Naive B cell (primary cell): ENCODE measurements at regions not wholly inside any gene's neighbourhood (a gene's known extent, or its start where the extent isn't known, plus 50 kb on each side); places are given as distances from the start of the nearest gene placed in this dataset.
"Not testable (repeated sequence)": the region's sequence is repeated elsewhere in the genome, so short reads cannot be mapped to it uniquely, and the experiment has no call there.

Experiments
- ATAC-seq, 2 donors: fragments of 150-1000 bp; cut with Tn5 transposase; 2 replicates each; pipeline ENCODE4 v1.10.0; 2021; ENCODE audit warnings: low read depth in 2 of 2, mild to moderate bottlenecking in 2 of 2, moderate library complexity in 2 of 2
- DNase-seq: peaks from one replicate; pipeline ENCODE4 v3.0.0; 2022
- H3K27ac Mint-ChIP-seq, 6 donors: one replicate each; pipeline ENCODE4 v1.8.0; 2020 to 2022; ENCODE audit warnings: mild to moderate bottlenecking in 6 of 6, mixed read lengths in 6 of 6, moderate library complexity in 5 of 6, inconsistent platforms in 2 of 6
- H3K27me3 Mint-ChIP-seq, 3 donors: one replicate each; pipeline ENCODE4 v1.8.0; 2021 to 2022; ENCODE audit warnings: mixed read lengths in 3 of 3, mild to moderate bottlenecking in 1 of 3
- H3K36me3 Mint-ChIP-seq, 2 donors: one replicate each; pipeline ENCODE4 v1.8.0; 2020 to 2022; ENCODE audit warnings: mixed read lengths in 2 of 2, inconsistent platforms in 1 of 2, mild to moderate bottlenecking in 1 of 2
- H3K4me1 Mint-ChIP-seq, 3 donors: one replicate each; pipeline ENCODE4 v1.8.0; 2020 to 2022; ENCODE audit warnings: mixed read lengths in 3 of 3, inconsistent platforms in 1 of 3, mild to moderate bottlenecking in 1 of 3, moderate library complexity in 1 of 3
- H3K4me3 Mint-ChIP-seq, 8 donors: one replicate each; pipeline ENCODE4 v1.8.0; 2020 to 2022; ENCODE audit warnings: mild to moderate bottlenecking in 8 of 8, mixed read lengths in 8 of 8, moderate library complexity in 8 of 8, inconsistent platforms in 2 of 8
- H3K9me3 Mint-ChIP-seq, 7 donors: one replicate each; pipeline ENCODE4 v1.8.0; 2020 to 2022; ENCODE audit warnings: mixed read lengths in 7 of 7, mild to moderate bottlenecking in 5 of 7, inconsistent platforms in 2 of 7, moderate library complexity in 1 of 7

DNA sequence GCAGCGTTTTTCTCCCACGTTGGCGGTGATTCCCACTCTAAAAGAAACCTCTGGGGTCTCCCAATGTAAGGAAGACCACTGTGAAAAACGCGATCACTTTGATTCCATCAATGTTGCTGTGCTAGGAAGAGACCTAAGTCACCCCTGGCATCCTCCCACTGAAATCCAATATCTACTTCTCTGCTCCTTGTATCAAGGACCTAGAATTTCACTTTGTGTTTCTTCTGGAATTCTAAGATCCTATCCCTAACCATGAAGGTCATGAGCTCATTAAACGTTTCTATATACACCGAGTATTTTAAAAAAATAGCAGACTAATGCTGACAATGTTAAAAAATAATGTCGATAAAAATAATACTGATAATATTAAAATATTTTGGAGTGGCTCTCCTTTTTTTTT is 118.8 kb upstream of the MYO10 start:
- Mint-ChIP-seq H3K4me3 (no peak overlapping the region), H3K27ac (no peak overlapping the region), H3K9me3 (no peaks in the 10 kb centered on the region), H3K36me3 (no peaks in the 10 kb centered on the region), H3K27me3 (no peaks in the 10 kb centered on the region), H3K4me1 (no peaks in the 10 kb centered on the region)
- no peak for DNase-seq
- ATAC-seq: no peak

DNA sequence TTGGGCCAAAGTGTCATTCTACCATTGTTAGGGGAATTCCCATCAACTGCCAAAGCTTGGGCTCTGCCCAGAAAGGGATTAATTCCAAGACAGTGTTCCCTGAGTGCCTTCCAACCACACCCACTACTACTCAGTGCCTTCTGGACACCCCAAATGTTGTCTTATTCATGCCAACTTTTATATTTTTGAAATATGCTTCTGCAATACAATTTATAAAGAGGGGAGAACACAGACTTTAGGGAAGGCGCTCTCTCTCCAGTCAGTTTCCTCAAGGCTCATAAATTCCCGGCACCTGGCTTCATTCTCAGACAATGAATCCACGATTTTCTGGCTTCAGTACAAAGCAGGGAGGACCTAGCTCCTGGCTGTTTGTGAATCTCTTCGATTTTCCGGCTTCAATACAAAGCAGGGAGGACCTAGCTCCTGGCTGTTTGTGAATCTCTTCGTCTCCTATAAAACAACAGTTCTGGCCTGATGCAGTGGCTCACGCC is 120.1 kb upstream of the MYO10 start:
- Mint-ChIP-seq H3K27ac (no peak overlapping the region), H3K4me1 (no peaks in the 10 kb centered on the region), H3K36me3 (no peaks in the 10 kb centered on the region), H3K4me3 (no peak overlapping the region), H3K27me3 (no peaks in the 10 kb centered on the region), H3K9me3 (no peaks in the 10 kb centered on the region)
- DNase-seq (no peak), ATAC-seq (no peak)

DNA sequence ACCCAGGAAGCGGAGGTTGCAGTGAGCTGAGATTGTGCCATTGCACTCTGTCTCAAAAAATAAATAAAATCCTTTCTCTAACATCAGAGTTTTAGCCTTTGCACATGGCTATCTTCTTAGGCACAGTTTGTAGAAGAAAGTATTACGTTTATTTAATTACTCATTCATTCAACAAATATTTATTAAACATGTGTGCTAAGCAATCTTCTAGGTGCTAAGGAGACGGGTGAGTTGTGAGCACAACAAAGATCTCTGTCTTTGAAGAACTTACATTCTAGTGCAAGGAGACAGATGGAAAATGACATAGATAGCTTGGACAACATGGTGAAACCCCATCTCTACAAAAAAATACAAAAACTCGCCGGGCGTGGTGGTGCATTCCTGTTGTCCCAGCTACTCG is 122.3 kb upstream of the MYO10 start:
- no peak for DNase-seq
- Mint-ChIP-seq H3K36me3 (no peaks in the 10 kb centered on the region), H3K4me1 (no peaks in the 10 kb centered on the region), H3K4me3 (no peak overlapping the region), H3K9me3 (peaks cover 0 to 5% (median 0%) of the 10 kb centered on the region in 7 donors), H3K27ac (no peak overlapping the region), H3K27me3 (no peaks in the 10 kb centered on the region)
- ATAC-seq: no peak

DNA sequence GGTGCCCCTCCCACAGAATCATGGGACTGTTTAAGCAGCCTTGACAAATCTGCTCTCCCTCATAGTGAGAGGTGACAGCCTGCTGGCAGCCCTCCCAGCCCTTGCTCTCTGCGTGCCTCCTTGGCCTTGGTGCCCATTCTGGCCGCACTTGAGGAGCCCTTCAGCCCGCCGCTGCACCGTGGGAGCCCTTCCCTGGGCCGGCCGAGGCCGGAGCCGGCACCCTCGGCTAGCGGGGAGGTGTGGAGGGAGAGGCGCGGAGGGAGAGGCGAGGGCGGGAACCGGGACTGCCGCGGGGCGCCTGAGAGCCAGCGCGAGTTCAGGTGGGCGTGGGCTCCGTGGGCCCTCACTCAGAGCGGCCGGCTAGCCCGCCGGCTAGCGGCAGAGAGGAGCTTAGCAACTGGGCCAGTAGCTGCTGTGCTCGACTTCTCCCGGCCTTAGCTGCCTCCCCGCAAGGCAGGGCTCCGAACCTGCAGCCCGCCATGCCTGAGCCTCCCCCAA is 125.9 kb upstream of the MYO10 start:
- H3K9me3 Mint-ChIP-seq: peaks cover 0 to 5% (median 0%) of the 10 kb centered on the region in 7 donors
- ATAC-seq: no peak

DNA sequence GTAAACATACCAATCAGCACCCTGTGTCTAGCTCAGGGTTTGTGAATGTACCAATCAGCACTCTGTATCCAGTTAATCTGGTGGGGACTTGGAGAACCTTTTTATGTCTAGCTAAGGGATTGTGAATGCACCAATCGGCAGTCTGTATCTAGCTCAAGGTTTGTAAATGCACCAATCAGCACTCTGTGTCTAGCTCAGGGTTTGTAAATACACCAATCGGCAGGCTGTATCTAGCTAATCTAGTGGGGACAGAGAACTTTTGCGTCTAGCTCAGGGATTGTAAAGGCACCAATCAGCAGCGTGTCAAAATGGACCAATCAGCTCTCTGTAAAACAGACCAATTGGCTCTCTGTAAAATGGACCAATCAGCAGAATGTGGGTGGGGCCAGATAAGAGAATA is 126.7 kb upstream of the MYO10 start:
- not testable (repeated sequence) for H3K4me3 Mint-ChIP-seq, DNase-seq, H3K9me3 Mint-ChIP-seq, ATAC-seq, H3K36me3 Mint-ChIP-seq, H3K27me3 Mint-ChIP-seq, H3K27ac Mint-ChIP-seq, H3K4me1 Mint-ChIP-seq

More for the DNA sequence above, 125.9 kb upstream of the MYO10 start:
- Mint-ChIP-seq H3K4me3 (no peak overlapping the region), H3K27ac (no peak overlapping the region), H3K36me3 (no peaks in the 10 kb centered on the region), H3K4me1 (no peaks in the 10 kb centered on the region), H3K27me3 (no peaks in the 10 kb centered on the region)
- DNase-seq: no peak

DNA sequence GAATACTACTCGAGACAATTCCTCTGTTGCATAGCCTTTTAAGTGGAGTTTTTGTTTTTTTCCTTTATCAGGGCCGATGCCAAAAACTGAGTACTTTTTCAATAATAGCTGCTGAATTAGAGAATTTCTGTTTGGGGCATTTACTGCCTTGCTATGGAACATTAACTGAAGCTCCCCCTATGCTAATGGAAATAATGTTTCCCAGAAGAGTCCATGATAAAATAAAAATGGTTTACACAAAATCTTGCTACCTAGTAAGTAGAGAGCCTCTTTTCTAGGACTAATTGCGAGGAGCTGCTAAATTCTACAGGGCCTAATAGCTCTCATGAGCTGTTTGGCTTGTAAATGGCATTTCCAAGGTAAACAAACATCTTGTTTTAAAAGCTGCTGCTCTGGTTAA is 128.2 kb upstream of the MYO10 start:
- no peaks in the 10 kb centered on the region for H3K4me1 Mint-ChIP-seq
- DNase-seq (no peak), ATAC-seq (no peak)
- H3K27me3 Mint-ChIP-seq: no peaks in the 10 kb centered on the region
- no peak overlapping the region for H3K4me3 Mint-ChIP-seq
- H3K27ac Mint-ChIP-seq: no peak overlapping the region
- H3K9me3 Mint-ChIP-seq: peaks cover 0 to 5% (median 0%) of the 10 kb centered on the region in 7 donors
- no peaks in the 10 kb centered on the region for H3K36me3 Mint-ChIP-seq

DNA sequence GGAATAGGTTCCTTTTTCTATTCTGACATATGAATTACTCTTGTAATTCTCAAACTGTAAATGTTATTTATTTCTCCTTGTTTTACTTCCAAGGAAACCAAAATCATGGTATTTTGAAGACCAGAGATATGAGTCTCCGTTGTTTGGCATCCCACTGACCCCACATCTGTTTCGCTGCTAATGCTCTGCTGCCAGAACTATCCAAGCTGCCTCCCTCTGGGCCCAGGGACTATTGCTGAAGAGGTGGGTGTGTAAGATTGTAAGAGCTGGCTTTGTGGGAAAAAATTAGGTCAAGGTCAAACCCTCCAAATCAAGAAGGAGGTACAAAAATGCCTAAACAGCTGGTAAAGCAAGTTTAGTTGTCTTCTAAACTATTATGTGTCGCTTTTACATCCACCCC is 129.4 kb upstream of the MYO10 start:
- ATAC-seq (no peak), DNase-seq (no peak)
- no peaks in the 10 kb centered on the region for H3K36me3 Mint-ChIP-seq
- no peak overlapping the region for H3K27ac Mint-ChIP-seq
- H3K27me3 Mint-ChIP-seq: no peaks in the 10 kb centered on the region
- peaks cover 0 to 5% (median 0%) of the 10 kb centered on the region in 7 donors for H3K9me3 Mint-ChIP-seq
- no peak overlapping the region for H3K4me3 Mint-ChIP-seq
- H3K4me1 Mint-ChIP-seq: no peaks in the 10 kb centered on the region

DNA sequence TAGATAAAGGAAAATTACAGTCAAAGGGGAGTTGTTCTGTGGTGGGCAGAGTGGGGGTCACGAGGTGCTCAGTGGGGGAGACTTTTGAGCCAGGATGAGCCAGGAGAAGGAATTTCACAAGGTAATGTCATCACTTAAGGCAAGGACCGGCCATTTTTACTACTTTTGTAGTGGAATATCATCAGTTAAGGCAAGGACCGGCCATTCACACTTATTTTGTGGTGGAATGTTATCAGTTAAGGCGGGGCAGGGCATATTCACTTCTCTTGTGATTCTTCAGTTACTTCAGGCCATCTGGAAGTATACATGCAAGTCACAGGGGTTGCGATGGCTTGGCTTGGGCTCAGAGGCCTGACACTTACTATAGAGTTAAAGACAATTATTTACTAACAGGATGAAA is 129.9 kb upstream of the MYO10 start:
- H3K4me1 Mint-ChIP-seq, H3K4me3 Mint-ChIP-seq: not testable (repeated sequence)
- H3K27ac Mint-ChIP-seq: peak overlapping the region in 1 of 6 donors; percentile 25

DNA sequence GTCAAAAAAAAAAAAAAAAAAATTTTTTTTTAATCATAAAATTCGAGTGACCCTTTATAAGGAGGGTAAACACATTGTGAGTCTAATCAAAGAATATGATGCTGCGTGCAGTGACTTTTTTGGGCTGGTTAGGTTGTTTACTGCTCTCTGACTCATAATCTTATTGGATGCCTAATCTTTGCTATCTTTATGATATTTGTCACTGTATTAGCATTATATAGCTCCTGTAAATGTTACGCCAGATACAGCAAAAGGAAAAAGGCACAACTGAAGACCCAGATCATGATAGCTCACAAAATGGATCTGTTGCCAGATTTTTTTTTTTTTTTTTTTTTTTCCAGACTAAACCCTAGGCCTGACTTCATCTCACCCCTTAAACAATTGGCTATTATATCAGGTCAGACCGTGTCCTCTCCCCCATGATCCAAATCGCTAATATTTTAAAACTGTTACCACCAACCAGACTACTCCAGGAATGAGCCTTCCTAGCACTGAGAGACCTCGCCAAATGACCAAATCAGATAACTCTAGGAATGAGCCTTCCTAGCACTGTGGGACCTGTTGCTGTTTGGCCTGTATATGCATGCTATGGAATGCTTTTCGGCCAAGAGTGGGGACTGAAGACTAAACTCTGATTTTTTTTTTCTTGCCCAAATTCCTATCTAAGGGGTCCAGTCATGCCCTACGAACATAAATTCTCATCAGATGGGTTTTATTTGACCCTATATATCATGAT is 131.7 kb upstream of the MYO10 start:
- ATAC-seq (no peak), DNase-seq (no peak)
- no peaks in the 10 kb centered on the region for H3K27me3 Mint-ChIP-seq
- H3K4me1 Mint-ChIP-seq: no peaks in the 10 kb centered on the region
- no peaks in the 10 kb centered on the region for H3K36me3 Mint-ChIP-seq
- H3K27ac Mint-ChIP-seq: no peak overlapping the region
- H3K9me3 Mint-ChIP-seq: peaks cover 0 to 5% (median 0%) of the 10 kb centered on the region in 7 donors
- H3K4me3 Mint-ChIP-seq: no peak overlapping the region

More for the DNA sequence above, 129.9 kb upstream of the MYO10 start:
- ATAC-seq, H3K9me3 Mint-ChIP-seq, DNase-seq, H3K36me3 Mint-ChIP-seq, H3K27me3 Mint-ChIP-seq: not testable (repeated sequence)

DNA sequence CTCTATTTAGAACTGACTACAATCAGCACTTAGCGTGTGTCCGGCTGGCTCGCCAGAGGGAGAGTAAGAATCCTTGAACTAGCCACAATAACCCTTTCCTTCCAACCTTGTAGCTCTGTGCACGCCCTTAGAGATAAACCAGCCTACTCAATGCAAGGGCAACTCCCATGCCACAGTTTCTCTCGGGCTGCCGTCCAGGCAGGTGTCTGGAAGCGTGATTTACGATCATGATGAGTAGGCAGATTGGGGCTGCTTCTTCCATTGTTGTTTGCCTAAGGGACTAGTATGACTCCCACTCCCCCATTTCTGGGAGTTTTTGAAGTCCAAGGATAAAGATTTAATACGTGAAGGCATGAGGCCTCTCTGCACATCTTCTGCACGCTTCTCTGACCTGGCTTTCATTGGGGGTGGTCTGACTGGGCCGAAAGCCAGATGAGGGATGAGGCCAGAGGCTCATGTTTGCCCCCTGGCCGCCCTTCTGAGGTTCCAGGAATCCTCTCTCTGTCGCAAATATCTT is 134.0 kb upstream of the MYO10 start:
- Mint-ChIP-seq H3K4me3 (no peak overlapping the region), H3K9me3 (peaks cover 0 to 4% (median 0%) of the 10 kb centered on the region in 7 donors), H3K36me3 (no peaks in the 10 kb centered on the region), H3K27ac (no peak overlapping the region), H3K4me1 (no peaks in the 10 kb centered on the region), H3K27me3 (peaks cover 0 to 3% (median 0%) of the 10 kb centered on the region in 3 donors)
- ATAC-seq (no peak), DNase-seq (no peak)

DNA sequence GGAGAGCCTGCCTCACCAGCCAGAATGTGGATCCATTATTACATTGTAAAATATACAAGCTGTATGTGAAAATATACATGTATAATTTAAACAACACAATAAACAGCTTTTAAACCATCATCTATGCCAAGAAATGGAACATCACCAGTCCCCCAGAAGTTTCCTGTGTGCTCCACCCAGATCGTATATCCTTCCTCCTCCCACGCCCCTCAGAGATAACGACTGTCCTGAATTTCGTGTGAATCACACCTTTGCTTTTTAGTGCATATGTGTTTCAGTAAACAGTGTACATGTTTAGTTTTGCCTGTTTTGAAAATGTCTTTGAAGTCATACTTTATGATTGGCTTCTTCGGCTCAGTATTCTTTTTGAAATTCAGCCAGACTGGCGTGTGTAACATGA is 134.6 kb upstream of the MYO10 start:
- ATAC-seq: no peak
- H3K4me1 Mint-ChIP-seq: no peaks in the 10 kb centered on the region
- H3K27ac Mint-ChIP-seq: no peak overlapping the region
- H3K4me3 Mint-ChIP-seq: no peak overlapping the region
- no peaks in the 10 kb centered on the region for H3K36me3 Mint-ChIP-seq
- peaks cover 0 to 4% (median 0%) of the 10 kb centered on the region in 7 donors for H3K9me3 Mint-ChIP-seq
- H3K27me3 Mint-ChIP-seq: peaks cover 0 to 5% (median 0%) of the 10 kb centered on the region in 3 donors
- DNase-seq: no peak

DNA sequence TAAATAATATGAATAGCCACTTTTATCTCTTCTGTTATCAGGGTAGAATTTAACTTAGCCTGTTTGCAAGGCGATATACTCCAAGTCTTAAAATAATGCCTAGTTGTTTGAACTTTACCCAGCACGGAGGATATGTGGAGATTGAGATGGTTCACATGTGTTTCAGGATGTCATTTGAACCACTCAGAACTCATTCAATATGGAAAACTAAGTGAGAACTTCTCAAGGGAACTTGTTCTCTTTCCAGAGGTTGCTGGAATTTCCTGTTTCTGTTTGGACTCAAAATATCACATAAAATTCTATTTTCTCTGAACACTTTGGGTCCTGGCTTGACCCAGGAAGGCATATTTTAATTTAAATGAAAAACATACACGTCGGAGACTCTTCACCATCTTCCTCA is 139.1 kb upstream of the MYO10 start:
- Mint-ChIP-seq H3K27ac (no peak overlapping the region), H3K4me1 (peaks cover 0 to 2% (median 0%) of the 10 kb centered on the region in 3 donors), H3K36me3 (peaks cover 0 to 5% of the 10 kb centered on the region in 2 donors), H3K27me3 (peaks cover 0 to 9% (median 0%) of the 10 kb centered on the region in 3 donors), H3K9me3 (peaks cover 0 to 4% (median 1%) of the 10 kb centered on the region in 7 donors), H3K4me3 (no peak overlapping the region)
- no peak for DNase-seq
- no peak for ATAC-seq

DNA sequence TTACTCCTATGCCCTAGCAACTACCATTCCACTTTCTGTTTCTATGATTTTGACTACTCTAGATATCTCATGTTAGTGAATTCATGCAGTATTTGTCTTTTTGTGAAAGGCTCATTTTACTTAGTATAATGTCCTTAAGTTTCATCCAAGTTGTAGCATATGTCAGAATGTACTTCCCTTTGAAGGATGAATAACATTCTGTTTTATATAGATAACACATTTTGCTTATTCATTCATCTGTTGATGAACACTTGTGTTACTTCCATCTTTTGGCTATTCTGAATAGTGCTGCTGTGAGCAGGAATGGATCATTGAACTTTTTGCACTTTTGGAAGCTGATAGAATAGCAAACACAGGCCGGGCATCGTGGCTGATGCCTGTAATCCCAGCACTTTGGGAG is 140.2 kb upstream of the MYO10 start:
- Mint-ChIP-seq H3K27ac (no peak overlapping the region), H3K36me3 (peaks cover 0 to 5% of the 10 kb centered on the region in 2 donors), H3K4me3 (no peak overlapping the region), H3K9me3 (peaks cover 0 to 4% (median 0%) of the 10 kb centered on the region in 7 donors), H3K4me1 (peaks cover 0 to 2% (median 0%) of the 10 kb centered on the region in 3 donors), H3K27me3 (peaks cover 0 to 9% (median 0%) of the 10 kb centered on the region in 3 donors)
- no peak for DNase-seq
- no peak for ATAC-seq
